Keratinocyte (primary cell): ENCODE measurements at regions not wholly inside any gene's neighbourhood (a gene's known extent, or its start where the extent isn't known, plus 50 kb on each side); places are given as distances from the start of the nearest gene placed in this dataset.

ENCODE experiments used
- DNase-seq: peaks from one replicate; pipeline ENCODE4 v3.0.0-alpha.2; 2011; ENCODE audit warnings: low read depth, missing footprints, low spot score
- FAIRE-seq: peaks from 2 replicates; lab custom pipeline; 2011; peaks lifted over from hg19 to GRCh38; lab: Jason Lieb, UNC
- H2AFZ ChIP-seq: 2 replicates; pipeline ENCODE4 v1.6.0; 2012; ENCODE audit warnings: low read length, control low read depth, inconsistent platforms; ENCODE audit not compliant: control insufficient read depth
- H3K27ac ChIP-seq: 2 replicates; pipeline ENCODE4 v1.5.1; 2011; ENCODE audit warnings: low read length; ENCODE audit not compliant: control insufficient read depth, insufficient read depth
- H3K27me3 ChIP-seq: 3 replicates; pipeline ENCODE4 v1.6.0; 2011; ENCODE audit warnings: low read length; ENCODE audit not compliant: control insufficient read depth, insufficient read depth; ENCODE audit errors: extremely low read depth
- H3K36me3 ChIP-seq, 2 experiments: 2 replicates in 1 of 2; 3 replicates in 1 of 2; pipeline ENCODE4 v1.5.1; 2011; ENCODE audit warnings: low read length in 2 of 2, mild to moderate bottlenecking in 1 of 2; ENCODE audit not compliant: control insufficient read depth in 2 of 2, insufficient read depth in 2 of 2; ENCODE audit errors: extremely low read depth in 1 of 2
- H3K4me1 ChIP-seq: 3 replicates; pipeline ENCODE4 v1.5.1; 2011; ENCODE audit warnings: low read length; ENCODE audit not compliant: control insufficient read depth, insufficient read depth; ENCODE audit errors: extremely low read depth
- H3K4me2 ChIP-seq: 3 replicates; pipeline ENCODE4 v1.6.0; 2011; ENCODE audit warnings: low read depth, low read length; ENCODE audit not compliant: control insufficient read depth, insufficient read depth; ENCODE audit errors: extremely low read depth
- H3K4me3 ChIP-seq, 3 experiments: fragments of 200-600 bp in 1 of 3; sonication (generic) in 1 of 3; 2 replicates in 2 of 3; 3 replicates in 1 of 3; pipeline ENCODE4 v1.5.1; 2011 to 2016; ENCODE audit warnings: low read length in 3 of 3, mild to moderate bottlenecking in 3 of 3, control low read depth in 2 of 3, inconsistent platforms in 1 of 3, low read depth in 1 of 3, mixed read lengths in 1 of 3, mixed run types in 1 of 3, moderate library complexity in 1 of 3; ENCODE audit not compliant: control insufficient read depth in 2 of 3, insufficient read depth in 2 of 3; ENCODE audit errors: extremely low read depth in 1 of 3
- H3K79me2 ChIP-seq: 2 replicates; pipeline ENCODE4 v1.6.0; 2012; ENCODE audit warnings: low read length; ENCODE audit not compliant: control insufficient read depth, insufficient read depth
- H3K9ac ChIP-seq: 3 replicates; pipeline ENCODE4 v1.6.0; 2011; ENCODE audit warnings: low read length; ENCODE audit not compliant: control insufficient read depth, insufficient read depth; ENCODE audit errors: extremely low read depth
- H3K9me1 ChIP-seq: 3 replicates; pipeline ENCODE4 v1.6.0; 2011; ENCODE audit warnings: low read length; ENCODE audit not compliant: control insufficient read depth, insufficient read depth; ENCODE audit errors: extremely low read depth
- H3K9me3 ChIP-seq: 2 replicates; pipeline ENCODE4 v1.5.1; 2012; ENCODE audit warnings: low read depth, low read length; ENCODE audit not compliant: control insufficient read depth
- H4K20me1 ChIP-seq: 3 replicates; pipeline ENCODE4 v1.6.0; 2011; ENCODE audit warnings: low read length; ENCODE audit not compliant: control insufficient read depth, insufficient read depth; ENCODE audit errors: extremely low read depth
- CTCF ChIP-seq, 3 experiments: IDR thresholded peaks in 1 of 3; conservative IDR thresholded peaks in 1 of 3; optimal IDR thresholded peaks in 1 of 3; 2 replicates in 2 of 3; 3 replicates in 1 of 3; pipeline versions ENCODE3 to v1.5.1; 2011; ENCODE audit warnings: low read length in 3 of 3, mild to moderate bottlenecking in 3 of 3, moderate library complexity in 2 of 3, control low read depth in 1 of 3, inconsistent platforms in 1 of 3; ENCODE audit not compliant: insufficient read depth in 2 of 3; ENCODE audit errors: extremely low read depth in 1 of 3
- EZH2 ChIP-seq: IDR thresholded peaks from one replicate; pipeline ENCODE4 v1.6.1; 2012; ENCODE audit warnings: inconsistent platforms, mild to moderate bottlenecking, low read length, moderate library complexity
- dilution Hi-C: fragments of 300-500 bp; cut with MboI; formaldehyde crosslinking; loops from one replicate; pipeline ENCODE4 v1.7.0; 2020; ENCODE audit warnings: low sequenced_read_pairs; ENCODE audit not compliant: extremely low pct_ligation_motif_present

- H2AFZ ChIP-seq = no peak overlapping the region
- H3K36me3 ChIP-seq = no peaks in the 10 kb centered on the region
- no peak overlapping the region for H3K9ac ChIP-seq
- no peaks in the 10 kb centered on the region for H3K27me3 ChIP-seq
- H3K9me1 ChIP-seq = no peaks in the 10 kb centered on the region
- no peak overlapping the region for H3K4me2 ChIP-seq
- no peaks in the 10 kb centered on the region for H4K20me1 ChIP-seq
- dilution Hi-C loops = no loop called here
- no peaks in the 10 kb centered on the region for H3K9me3 ChIP-seq
- no peaks in the 10 kb centered on the region for H3K4me1 ChIP-seq
- no peak for TF ChIP-seq EZH2
- no peak for TF ChIP-seq CTCF (optimal IDR thresholded peaks at IDR 0.05 in 1 of 3, IDR thresholded peaks at IDR 0.05 in 1 of 3, conservative IDR thresholded peaks at IDR 0.05 in 1 of 3; ENCODE audit: extremely low read depth in 1 of 3, insufficient read depth in 2 of 3, low read length in 3 of 3)
- DNase-seq = no peak
- H3K79me2 ChIP-seq = no peaks in the 10 kb centered on the region
- FAIRE-seq = no peak
- no peak overlapping the region for H3K4me3 ChIP-seq
- no peak overlapping the region for H3K27ac ChIP-seq
Observed at GRCh38 chr14:85387181-85387580, 142.8 kb upstream of the FLRT2 start.

GRCh38 chr14:85390236-85390635, 139.7 kb upstream of the FLRT2 start:
- FAIRE-seq (no peak), DNase-seq (no peak)
- Histone ChIP-seq H3K27ac (no peak overlapping the region), H3K27me3 (no peaks in the 10 kb centered on the region), H3K36me3 (no peaks in the 10 kb centered on the region), H3K4me3 (no peak overlapping the region), H4K20me1 (no peaks in the 10 kb centered on the region), H3K9ac (no peak overlapping the region), H3K4me2 (no peak overlapping the region), H3K9me1 (no peaks in the 10 kb centered on the region), H3K79me2 (no peaks in the 10 kb centered on the region), H3K9me3 (no peaks in the 10 kb centered on the region), H2AFZ (no peak overlapping the region), H3K4me1 (no peaks in the 10 kb centered on the region)
- no peak for TF ChIP-seq EZH2
- TF ChIP-seq CTCF (optimal IDR thresholded peaks at IDR 0.05 in 1 of 3, IDR thresholded peaks at IDR 0.05 in 1 of 3, conservative IDR thresholded peaks at IDR 0.05 in 1 of 3; ENCODE audit: extremely low read depth in 1 of 3, insufficient read depth in 2 of 3, low read length in 3 of 3) = no peak
- dilution Hi-C loops = no loop called here
